ENCODE measurements at regions not wholly inside any gene's neighbourhood (a gene's known extent, or its start where the extent isn't known, plus 50 kb on each side); places are given as distances from the start of the nearest gene placed in this dataset.

DNA sequence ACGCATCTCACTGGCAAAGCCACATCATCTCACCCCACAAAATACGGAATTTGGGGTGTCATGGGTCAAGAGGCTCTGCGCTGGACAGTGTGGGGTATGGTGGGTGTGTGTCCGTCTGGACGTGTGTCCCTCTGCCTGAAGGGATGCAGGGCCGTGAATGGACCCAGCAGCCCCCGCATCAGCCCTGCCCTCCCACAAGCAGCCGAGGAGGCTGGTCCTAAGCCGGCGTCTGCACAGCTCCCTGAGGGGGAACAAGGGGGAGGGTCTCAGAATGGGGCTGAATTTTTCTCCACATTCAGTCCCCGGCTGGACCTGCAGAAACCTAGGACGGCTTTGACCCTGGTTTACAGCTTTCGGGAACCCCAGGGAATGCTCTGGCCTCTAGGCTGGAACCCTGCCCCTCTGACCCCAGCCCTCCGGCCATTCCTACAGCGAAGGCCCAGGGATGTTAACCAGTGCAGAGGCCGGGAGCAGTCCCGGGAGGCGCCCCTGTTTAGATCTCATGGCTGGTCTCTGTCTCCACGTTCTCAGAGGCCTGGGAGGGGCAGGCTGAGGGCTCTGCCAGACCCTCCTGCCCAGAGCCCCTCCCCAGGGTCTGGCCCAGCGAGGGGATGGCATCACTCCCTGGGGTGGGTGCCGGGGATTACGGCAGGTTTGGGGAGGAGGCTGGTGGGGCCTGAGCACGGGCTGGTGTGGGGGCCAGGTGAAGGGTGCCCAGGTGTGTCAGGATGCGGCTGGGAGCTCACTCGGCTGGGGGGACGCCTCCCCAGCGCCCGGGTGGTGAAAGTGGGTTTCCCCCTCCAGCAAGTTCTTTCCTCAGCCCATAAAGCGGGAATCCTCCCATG is 156.5 kb upstream of the C14orf180 start:
- TF ChIP-seq CTCF (conservative IDR thresholded peaks at IDR 0.05 in 1 of 2, IDR thresholded peaks at IDR 0.05 in 1 of 2; ENCODE audit: low read depth in 1 of 2, low read length in 2 of 2): no peak
- TF ChIP-seq EZH2 (IDR thresholded peaks at IDR 0.05; ENCODE audit: low read length, missing control alignments): no peak
